ENCODE measurements at regions not wholly inside any gene's neighbourhood (a gene's known extent, or its start where the extent isn't known, plus 50 kb on each side); places are given as distances from the start of the nearest gene placed in this dataset.

- no peak for DNase-seq
- no peak for ATAC-seq (replicated peaks)
- H3K4me3 Mint-ChIP-seq, result no peak overlapping the region
- H3K36me3 Mint-ChIP-seq, result no peaks in the 10 kb centered on the region
- H3K27me3 Mint-ChIP-seq, result no peaks in the 10 kb centered on the region
- H3K9me3 Mint-ChIP-seq, result no peaks in the 10 kb centered on the region
- H3K4me1 Mint-ChIP-seq, result no peaks in the 10 kb centered on the region
- no peak overlapping the region for H3K27ac Mint-ChIP-seq
Measured at GRCh38 chr9:28317745-28318144, 744.5 kb upstream of the C9orf72 start.

GRCh38 chr9:28318515-28318914, 745.2 kb upstream of the C9orf72 start:
- H3K27ac Mint-ChIP-seq, result no peak overlapping the region
- H3K4me1 Mint-ChIP-seq, result no peaks in the 10 kb centered on the region
- no peaks in the 10 kb centered on the region for H3K27me3 Mint-ChIP-seq
- no peak for DNase-seq
- no peaks in the 10 kb centered on the region for H3K9me3 Mint-ChIP-seq
- no peak overlapping the region for H3K4me3 Mint-ChIP-seq
- ATAC-seq (replicated peaks), result no peak
- no peaks in the 10 kb centered on the region for H3K36me3 Mint-ChIP-seq

- H3K4me3 Mint-ChIP-seq, result no peak overlapping the region
- no peaks in the 10 kb centered on the region for H3K27me3 Mint-ChIP-seq
- no peaks in the 10 kb centered on the region for H3K4me1 Mint-ChIP-seq
- no peak for ATAC-seq (replicated peaks)
- H3K36me3 Mint-ChIP-seq, result no peaks in the 10 kb centered on the region
- peaks cover 0 to 1% of the 10 kb centered on the region in 2 donors for H3K9me3 Mint-ChIP-seq
- DNase-seq, result no peak
- H3K27ac Mint-ChIP-seq, result no peak overlapping the region
Measured at GRCh38 chr9:28319981-28320380, 746.7 kb upstream of the C9orf72 start.

GRCh38 chr9:28320616-28321015, 747.3 kb upstream of the C9orf72 start:
- Mint-ChIP-seq H3K4me3 (no peak overlapping the region), H3K27ac (no peak overlapping the region), H3K27me3 (no peaks in the 10 kb centered on the region), H3K9me3 (peaks cover 0 to 1% of the 10 kb centered on the region in 2 donors), H3K36me3 (no peaks in the 10 kb centered on the region), H3K4me1 (no peaks in the 10 kb centered on the region)
- DNase-seq (no peak), ATAC-seq (replicated peaks) (no peak)

- no peaks in the 10 kb centered on the region for H3K36me3 Mint-ChIP-seq
- no peak for DNase-seq
- H3K4me3 Mint-ChIP-seq, result no peak overlapping the region
- H3K27me3 Mint-ChIP-seq, result no peaks in the 10 kb centered on the region
- no peak for ATAC-seq (replicated peaks)
- H3K4me1 Mint-ChIP-seq, result no peaks in the 10 kb centered on the region
- H3K27ac Mint-ChIP-seq, result no peak overlapping the region
- H3K9me3 Mint-ChIP-seq, result peaks cover 5 to 8% of the 10 kb centered on the region in 2 donors
Measured at GRCh38 chr9:28329323-28329722, 756.0 kb upstream of the C9orf72 start.

- no peak for DNase-seq
- no peaks in the 10 kb centered on the region for H3K4me1 Mint-ChIP-seq
- peaks cover 2 to 6% of the 10 kb centered on the region in 2 donors for H3K9me3 Mint-ChIP-seq
- H3K4me3 Mint-ChIP-seq, result no peak overlapping the region
- no peaks in the 10 kb centered on the region for H3K36me3 Mint-ChIP-seq
- ATAC-seq (replicated peaks), result no peak
- no peak overlapping the region for H3K27ac Mint-ChIP-seq
- no peaks in the 10 kb centered on the region for H3K27me3 Mint-ChIP-seq
Measured at GRCh38 chr9:28332648-28333047, 759.4 kb upstream of the C9orf72 start.

GRCh38 chr9:28341913-28342312, 768.6 kb upstream of the C9orf72 start:
- H3K36me3 Mint-ChIP-seq, result no peaks in the 10 kb centered on the region
- H3K4me3 Mint-ChIP-seq, result no peak overlapping the region
- DNase-seq (no peak), ATAC-seq (replicated peaks) (no peak)
- no peaks in the 10 kb centered on the region for H3K4me1 Mint-ChIP-seq
- no peaks in the 10 kb centered on the region for H3K27me3 Mint-ChIP-seq
- H3K9me3 Mint-ChIP-seq, result peaks cover 0 to 8% of the 10 kb centered on the region in 2 donors
- no peak overlapping the region for H3K27ac Mint-ChIP-seq

- Mint-ChIP-seq H3K36me3 (no peaks in the 10 kb centered on the region), H3K4me3 (no peak overlapping the region), H3K4me1 (no peaks in the 10 kb centered on the region), H3K27me3 (no peaks in the 10 kb centered on the region), H3K9me3 (peaks cover 0 to 3% of the 10 kb centered on the region in 2 donors), H3K27ac (no peak overlapping the region)
- ATAC-seq (replicated peaks) (no peak), DNase-seq (no peak)
Measured at GRCh38 chr9:28342815-28343338, 769.6 kb upstream of the C9orf72 start.

GRCh38 chr9:28363151-28363562, 789.9 kb upstream of the C9orf72 start:
- ATAC-seq (replicated peaks), result no peak
- no peak for DNase-seq
- Mint-ChIP-seq H3K27ac (no peak overlapping the region), H3K4me1 (no peaks in the 10 kb centered on the region), H3K27me3 (no peaks in the 10 kb centered on the region), H3K4me3 (no peak overlapping the region), H3K36me3 (no peaks in the 10 kb centered on the region), H3K9me3 (peaks cover 0 to 1% of the 10 kb centered on the region in 2 donors)

GRCh38 chr9:28365020-28365640, 791.8 kb upstream of the C9orf72 start:
- DNase-seq, result no peak
- no peaks in the 10 kb centered on the region for H3K4me1 Mint-ChIP-seq
- ATAC-seq (replicated peaks), result no peak
- no peak overlapping the region for H3K27ac Mint-ChIP-seq
- no peaks in the 10 kb centered on the region for H3K27me3 Mint-ChIP-seq
- no peaks in the 10 kb centered on the region for H3K36me3 Mint-ChIP-seq
- H3K9me3 Mint-ChIP-seq, result peaks cover 0 to 1% of the 10 kb centered on the region in 2 donors
- no peak overlapping the region for H3K4me3 Mint-ChIP-seq

- Mint-ChIP-seq H3K36me3 (no peaks in the 10 kb centered on the region), H3K9me3 (peaks cover 0 to 1% of the 10 kb centered on the region in 2 donors), H3K27ac (no peak overlapping the region), H3K27me3 (no peaks in the 10 kb centered on the region), H3K4me1 (no peaks in the 10 kb centered on the region), H3K4me3 (no peak overlapping the region)
- ATAC-seq (replicated peaks) (no peak), DNase-seq (no peak)
Measured at GRCh38 chr9:28365728-28366127, 792.4 kb upstream of the C9orf72 start.

GRCh38 chr9:28378231-28378630, 805.0 kb upstream of the C9orf72 start:
- no peaks in the 10 kb centered on the region for H3K27me3 Mint-ChIP-seq
- H3K4me1 Mint-ChIP-seq, result no peaks in the 10 kb centered on the region
- no peak overlapping the region for H3K27ac Mint-ChIP-seq
- peaks cover 6 to 7% of the 10 kb centered on the region in 2 donors for H3K9me3 Mint-ChIP-seq
- H3K36me3 Mint-ChIP-seq, result no peaks in the 10 kb centered on the region
- no peak for DNase-seq
- no peak overlapping the region for H3K4me3 Mint-ChIP-seq
- ATAC-seq (replicated peaks), result no peak

- H3K36me3 Mint-ChIP-seq, result no peaks in the 10 kb centered on the region
- H3K4me3 Mint-ChIP-seq, result no peak overlapping the region
- no peaks in the 10 kb centered on the region for H3K27me3 Mint-ChIP-seq
- ATAC-seq (replicated peaks), result no peak
- no peaks in the 10 kb centered on the region for H3K4me1 Mint-ChIP-seq
- no peak overlapping the region for H3K27ac Mint-ChIP-seq
- no peak for DNase-seq
- H3K9me3 Mint-ChIP-seq, result peaks cover 2 to 7% of the 10 kb centered on the region in 2 donors
Measured at GRCh38 chr9:28379082-28379481, 805.8 kb upstream of the C9orf72 start.

GRCh38 chr9:28389411-28389810, 816.1 kb upstream of the C9orf72 start:
- Mint-ChIP-seq H3K36me3 (no peaks in the 10 kb centered on the region), H3K9me3 (peaks cover 7 to 15% of the 10 kb centered on the region in 2 donors), H3K4me3 (no peak overlapping the region), H3K27me3 (no peaks in the 10 kb centered on the region), H3K4me1 (no peaks in the 10 kb centered on the region), H3K27ac (no peak overlapping the region)
- no peak for DNase-seq
- no peak for ATAC-seq (replicated peaks)

- DNase-seq (no peak), ATAC-seq (replicated peaks) (no peak)
- Mint-ChIP-seq H3K4me1 (no peaks in the 10 kb centered on the region), H3K9me3 (peaks cover 3 to 6% of the 10 kb centered on the region in 2 donors), H3K27me3 (no peaks in the 10 kb centered on the region), H3K36me3 (no peaks in the 10 kb centered on the region), H3K27ac (no peak overlapping the region), H3K4me3 (no peak overlapping the region)
Measured at GRCh38 chr9:28394774-28395173, 821.5 kb upstream of the C9orf72 start.
